ENCODE measurements at regions not wholly inside any gene's neighbourhood (a gene's known extent, or its start where the extent isn't known, plus 50 kb on each side); places are given as distances from the start of the nearest gene placed in this dataset.

GRCh38 chr1:14310476-14310875, 288.0 kb upstream of the KAZN start:
- DNase-seq, result no peak

- DNase-seq, result no peak
Measured at GRCh38 chr1:14313731-14314431, 284.6 kb upstream of the KAZN start.

GRCh38 chr1:14318830-14319229, 279.7 kb upstream of the KAZN start:
- no peak for DNase-seq

- no peak for DNase-seq
Measured at GRCh38 chr1:14320518-14320917, 278.0 kb upstream of the KAZN start.

GRCh38 chr1:14320986-14321385, 277.5 kb upstream of the KAZN start:
- DNase-seq, result no peak

GRCh38 chr1:14321422-14321821, 277.1 kb upstream of the KAZN start:
- DNase-seq, result no peak

- no peak for DNase-seq
Measured at GRCh38 chr1:14323568-14324247, 274.8 kb upstream of the KAZN start.

- DNase-seq, result no peak
Measured at GRCh38 chr1:14324248-14324630, 274.2 kb upstream of the KAZN start.

GRCh38 chr1:14326857-14327256, 271.6 kb upstream of the KAZN start:
- no peak for DNase-seq

- DNase-seq, result no peak
Measured at GRCh38 chr1:14328685-14329084, 269.8 kb upstream of the KAZN start.

- no peak for DNase-seq
Measured at GRCh38 chr1:14332158-14332557, 266.3 kb upstream of the KAZN start.

GRCh38 chr1:14334336-14335176, 263.9 kb upstream of the KAZN start:
- no peak for DNase-seq

- no peak for DNase-seq
Measured at GRCh38 chr1:14338509-14338908, 260.0 kb upstream of the KAZN start.

GRCh38 chr1:14339288-14339687, 259.2 kb upstream of the KAZN start:
- DNase-seq, result no peak

- DNase-seq, result peak; percentile 25
Measured at GRCh38 chr1:14340002-14340785, 258.3 kb upstream of the KAZN start.

- DNase-seq, result no peak
Measured at GRCh38 chr1:14341147-14341546, 257.3 kb upstream of the KAZN start.

GRCh38 chr1:14345946-14346550, 252.4 kb upstream of the KAZN start:
- no peak for DNase-seq

GRCh38 chr1:14347186-14347585, 251.3 kb upstream of the KAZN start:
- no peak for DNase-seq

- DNase-seq, result no peak
Measured at GRCh38 chr1:14347776-14348175, 250.7 kb upstream of the KAZN start.

- DNase-seq, result no peak
Measured at GRCh38 chr1:14350197-14350596, 248.3 kb upstream of the KAZN start.

GRCh38 chr1:14352897-14353296, 245.6 kb upstream of the KAZN start:
- no peak for DNase-seq

GRCh38 chr1:14361005-14361404, 237.5 kb upstream of the KAZN start:
- DNase-seq, result peak; percentile 52

Measured in hindlimb muscle (tissue), 1 donor.